NCI-H2227 (cell line): ENCODE measurements at regions not wholly inside any gene's neighbourhood (a gene's known extent, or its start where the extent isn't known, plus 50 kb on each side); places are given as distances from the start of the nearest gene placed in this dataset.

Experiments
- DNase-seq: peaks from one replicate; lab custom pipeline; 2025; ENCODE audit not compliant: unreplicated experiment; lab: John Stamatoyannopoulos, UW

DNA sequence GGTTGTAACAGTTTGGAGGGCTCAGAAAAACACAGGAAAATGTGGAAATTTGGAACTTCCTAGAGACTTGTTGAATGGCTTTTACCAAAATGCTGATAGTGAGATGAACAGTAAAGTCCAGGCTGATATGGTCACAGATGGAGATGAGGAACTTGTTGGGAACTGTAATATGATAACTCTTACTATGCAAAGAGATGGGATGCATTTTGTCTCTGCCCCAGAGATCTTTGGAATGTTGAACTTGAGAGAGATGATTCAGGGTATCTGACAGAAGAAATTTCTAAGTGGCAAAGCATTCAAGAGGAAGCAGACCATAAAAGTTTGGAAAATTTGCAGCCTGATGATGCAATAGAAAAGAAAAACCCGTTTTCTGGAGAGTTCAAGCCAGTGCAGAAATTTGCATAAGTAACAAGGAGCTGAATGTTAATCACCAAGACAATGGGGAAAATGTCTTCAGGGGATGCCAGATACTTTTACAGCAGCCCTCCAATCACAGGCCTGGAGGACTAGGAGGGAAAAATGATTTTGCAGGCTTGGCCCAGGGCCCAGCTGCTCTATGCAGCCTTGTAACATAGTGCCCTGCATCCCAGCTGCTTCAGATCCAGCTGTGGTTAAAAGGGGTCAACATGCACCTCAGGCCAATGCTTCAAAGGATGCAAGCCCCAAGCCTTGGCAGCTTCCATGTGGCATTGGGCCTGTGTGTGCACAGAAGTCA is 572.7 kb upstream of the ATP2B1 start:
- DNase-seq = no peak

- no peak for DNase-seq
Measured at GRCh38 chr12:90280564-90281058, 572.0 kb upstream of the ATP2B1 start.

DNA sequence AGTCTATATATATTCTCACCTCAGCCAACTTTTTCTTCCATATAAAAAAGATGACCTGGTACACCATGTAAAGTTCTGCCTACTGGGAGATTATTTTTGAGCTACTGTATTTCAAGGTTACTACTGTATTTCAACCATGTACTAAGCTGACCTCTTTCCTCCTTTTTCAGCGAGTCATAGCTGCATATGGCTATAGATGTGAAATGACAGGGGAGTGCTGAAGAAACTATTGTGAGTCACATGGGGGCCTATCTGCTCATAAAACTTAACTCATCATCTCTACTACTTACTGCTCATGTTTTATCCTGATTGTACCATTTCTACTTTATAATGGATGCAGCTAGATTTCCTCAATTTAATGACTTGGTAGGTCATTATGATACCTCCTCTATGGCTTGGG is 571.4 kb upstream of the ATP2B1 start:
- no peak for DNase-seq

DNA sequence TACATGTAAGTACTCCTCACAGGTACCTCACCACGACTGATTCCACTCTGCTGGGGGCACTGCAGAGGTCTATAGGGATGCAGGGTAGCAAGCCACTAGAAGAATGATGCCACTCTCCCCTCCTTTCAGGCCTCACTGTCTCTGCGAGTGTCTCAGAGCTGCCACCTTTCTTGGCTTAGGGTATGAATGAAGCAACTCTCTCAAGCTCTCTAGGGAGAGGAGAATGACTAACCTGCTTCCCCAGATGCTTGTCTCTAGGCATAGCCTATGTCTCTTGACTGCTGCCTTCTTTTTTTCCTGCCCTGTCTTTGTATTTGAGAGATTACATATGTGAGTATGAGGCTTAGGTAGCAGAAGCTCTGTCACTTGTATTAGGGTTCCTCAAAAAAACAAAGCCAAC is 566.5 kb upstream of the ATP2B1 start:
- DNase-seq = no peak

GRCh38 chr12:90274407-90274806 is 565.8 kb upstream of the ATP2B1 start:
- no peak for DNase-seq

DNA sequence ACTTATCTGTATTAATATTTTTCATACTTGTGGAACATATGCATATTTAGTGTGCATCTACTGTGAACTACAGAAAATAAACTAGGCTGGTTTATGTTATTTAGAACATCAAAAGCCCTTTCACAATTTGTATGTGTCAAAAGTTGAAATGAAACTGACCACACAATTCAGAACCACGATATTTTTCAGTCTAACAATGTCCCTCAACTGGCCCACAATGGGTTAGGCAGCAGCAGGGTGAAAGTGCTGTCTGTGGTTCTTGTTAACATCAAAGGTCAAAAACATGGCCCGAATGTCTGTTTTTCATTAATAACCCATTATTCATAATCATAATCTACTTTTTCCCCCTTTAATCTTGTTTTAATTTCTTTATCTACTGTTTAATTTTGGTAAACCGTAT is 559.9 kb upstream of the ATP2B1 start:
- no peak for DNase-seq

- DNase-seq = no peak
Measured at GRCh38 chr12:90262251-90262650, 553.6 kb upstream of the ATP2B1 start.

DNA sequence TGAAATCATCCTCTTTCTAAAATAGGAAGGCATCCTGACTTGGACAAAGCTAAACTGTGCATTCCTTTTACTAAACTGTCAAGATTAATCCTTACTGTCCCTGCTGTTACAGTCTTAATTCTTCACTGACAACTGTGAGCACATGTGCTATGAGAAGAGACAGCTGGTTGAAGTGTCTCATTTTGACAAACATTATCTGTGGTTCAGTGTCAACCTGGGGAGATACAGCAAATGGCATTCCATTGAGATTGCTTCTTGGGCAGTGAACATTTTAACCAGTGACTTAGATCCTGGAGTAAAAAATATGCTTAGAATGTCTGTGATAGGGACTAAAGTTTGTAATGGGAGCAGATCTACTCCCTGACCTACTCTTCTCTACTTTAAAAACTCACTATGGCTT is 552.6 kb upstream of the ATP2B1 start:
- DNase-seq = no peak

DNA sequence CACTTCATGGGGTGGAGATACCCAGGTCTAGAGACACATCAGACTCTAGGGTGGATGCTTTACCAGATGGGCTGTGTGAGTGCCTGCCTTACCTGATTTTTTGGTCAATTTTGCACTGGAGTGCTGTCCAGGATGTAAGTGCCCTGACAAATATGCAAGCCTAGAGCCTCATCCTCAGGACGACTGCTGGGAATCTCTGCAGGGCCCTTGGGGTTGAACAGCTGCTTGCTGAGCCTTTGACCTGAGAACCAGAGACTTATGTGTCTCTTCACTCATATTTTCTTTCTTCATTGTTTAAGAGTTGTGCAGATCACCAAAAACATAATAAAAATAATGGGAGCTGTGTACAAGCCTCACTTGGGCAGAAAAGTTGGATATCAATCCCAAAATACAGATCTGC is 551.5 kb upstream of the ATP2B1 start:
- DNase-seq = no peak

- no peak for DNase-seq
Measured at GRCh38 chr12:90257927-90258624, 549.4 kb upstream of the ATP2B1 start.

DNA sequence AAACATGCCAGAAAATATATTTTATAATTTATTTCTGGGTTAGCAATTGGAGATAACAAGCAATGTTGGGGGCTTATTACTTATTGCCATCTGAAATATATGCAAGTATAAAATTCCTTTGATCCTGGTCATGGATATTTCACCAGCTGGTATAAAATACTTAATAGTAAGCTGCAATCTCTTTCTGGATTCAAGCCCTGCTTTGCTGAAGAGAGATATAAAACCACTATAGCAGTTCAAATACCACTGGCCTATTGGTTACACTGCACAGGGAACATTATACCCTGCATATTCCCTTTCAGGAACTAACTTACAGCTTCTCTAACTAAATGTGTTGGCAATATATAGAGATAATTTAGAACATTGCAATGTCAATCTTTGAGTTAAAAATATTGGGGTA is 546.2 kb upstream of the ATP2B1 start:
- no peak for DNase-seq

GRCh38 chr12:90253674-90254181 is 545.1 kb upstream of the ATP2B1 start:
- DNase-seq = peak; percentile 26

GRCh38 chr12:90253136-90253535 is 544.5 kb upstream of the ATP2B1 start:
- DNase-seq = no peak

GRCh38 chr12:90250766-90251165 is 542.1 kb upstream of the ATP2B1 start:
- no peak for DNase-seq

DNA sequence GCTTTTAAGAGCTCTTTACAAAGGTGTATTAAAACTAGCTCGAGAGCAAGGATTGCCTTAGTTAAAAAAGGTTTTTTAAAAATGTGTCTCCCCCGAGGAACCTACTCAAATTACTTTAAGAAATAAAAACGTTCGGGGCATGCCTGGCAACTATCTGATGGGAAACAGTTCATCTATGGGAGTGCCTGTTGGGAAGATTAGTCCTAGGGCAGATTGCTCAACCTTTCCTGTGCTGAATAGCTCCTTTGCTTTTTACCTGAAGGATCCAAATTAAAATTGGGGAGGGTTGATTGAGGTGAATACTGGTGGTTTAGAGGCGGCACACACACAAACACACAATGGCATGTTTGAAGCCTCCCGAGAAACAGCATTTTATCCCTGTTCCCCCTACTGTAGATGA is 541.4 kb upstream of the ATP2B1 start:
- DNase-seq = no peak

DNA sequence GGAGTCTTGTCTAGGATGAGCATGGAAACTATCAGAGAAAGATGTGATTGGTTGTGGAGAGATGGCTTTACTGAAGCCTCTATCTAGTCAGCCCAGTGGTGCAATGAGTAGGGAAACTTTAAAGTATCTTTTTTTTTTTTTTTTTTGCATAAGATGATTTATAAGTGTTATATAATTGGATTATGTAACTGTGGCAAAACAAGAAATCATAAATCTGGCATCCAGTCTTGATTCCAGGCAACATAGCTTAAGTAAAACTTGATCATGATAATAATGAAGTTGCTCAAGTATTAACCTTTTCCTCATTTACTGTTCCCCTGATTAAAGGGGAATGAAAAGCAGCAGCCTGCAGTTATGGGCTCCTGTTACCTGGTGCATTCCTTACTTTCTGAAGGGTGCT is 538.0 kb upstream of the ATP2B1 start:
- DNase-seq = no peak

GRCh38 chr12:90245391-90245790 is 536.8 kb upstream of the ATP2B1 start:
- no peak for DNase-seq

DNA sequence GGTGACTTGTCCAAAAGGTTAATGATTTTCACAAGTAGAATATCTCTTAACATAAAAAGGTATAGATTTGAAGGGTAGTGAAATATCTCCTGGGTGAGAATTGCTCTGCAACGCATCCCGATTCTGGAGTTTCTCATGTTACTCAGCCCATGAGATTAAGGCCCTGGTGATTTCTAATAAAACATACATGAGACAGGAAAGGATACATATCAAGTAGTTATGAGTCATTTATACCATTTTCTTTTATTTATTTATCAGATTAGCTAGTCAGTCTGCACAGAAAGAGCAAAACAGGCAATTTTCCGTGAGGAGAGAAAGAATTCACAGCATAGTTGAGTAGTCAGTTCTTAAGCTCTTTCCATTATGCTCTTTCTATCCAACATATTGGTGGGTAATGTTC is 535.6 kb upstream of the ATP2B1 start:
- no peak for DNase-seq

GRCh38 chr12:90243211-90243610 is 534.6 kb upstream of the ATP2B1 start:
- DNase-seq = no peak

DNA sequence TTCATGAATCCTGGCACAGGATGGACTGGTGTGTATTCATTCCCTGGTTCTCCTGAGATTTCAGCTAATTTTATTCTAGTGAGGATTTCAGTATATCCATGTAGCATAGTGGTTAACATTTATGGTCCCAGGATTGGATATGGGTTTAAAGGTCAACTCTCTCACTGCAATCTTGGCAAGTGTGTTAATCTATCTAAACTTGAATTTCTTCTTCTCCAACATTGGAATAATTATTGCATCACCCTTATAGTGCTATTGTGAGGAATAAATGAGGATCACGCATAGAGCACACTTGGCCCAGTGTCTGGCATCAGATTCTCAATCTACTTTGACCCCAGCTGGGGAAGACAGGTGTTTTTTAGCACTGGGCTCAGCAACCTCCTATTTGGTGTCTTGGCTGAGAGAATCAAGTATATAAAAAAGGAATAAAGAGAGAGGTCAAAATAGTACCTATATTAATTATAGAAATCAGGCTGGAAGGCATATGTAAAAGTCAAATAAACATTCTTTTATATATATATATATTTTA is 531.2 kb upstream of the ATP2B1 start:
- DNase-seq = no peak

- no peak for DNase-seq
Measured at GRCh38 chr12:90238663-90239271, 530.1 kb upstream of the ATP2B1 start.

GRCh38 chr12:90237841-90238240 is 529.2 kb upstream of the ATP2B1 start:
- no peak for DNase-seq
